NCI-H1048 (cell line): ENCODE measurements at regions not wholly inside any gene's neighbourhood (a gene's known extent, or its start where the extent isn't known, plus 50 kb on each side); places are given as distances from the start of the nearest gene placed in this dataset.

Experiments
- DNase-seq: peaks from one replicate; lab custom pipeline; 2025; lab: John Stamatoyannopoulos, UW

GRCh38 chr6:156126535-156126934 is 650.6 kb upstream of the ARID1B start:
- DNase-seq = no peak

- no peak for DNase-seq
Observed at GRCh38 chr6:156125844-156126243, 651.3 kb upstream of the ARID1B start.

GRCh38 chr6:156123731-156124130 is 653.4 kb upstream of the ARID1B start:
- DNase-seq = no peak

- DNase-seq = no peak
Observed at GRCh38 chr6:156121973-156122372, 655.2 kb upstream of the ARID1B start.

GRCh38 chr6:156114541-156114940 is 658.9 kb upstream of the NOX3 start:
- no peak for DNase-seq

- no peak for DNase-seq
Observed at GRCh38 chr6:156113631-156114030, 658.0 kb upstream of the NOX3 start.

- no peak for DNase-seq
Observed at GRCh38 chr6:156111913-156112312, 656.3 kb upstream of the NOX3 start.

GRCh38 chr6:156110249-156110648 is 654.6 kb upstream of the NOX3 start:
- no peak for DNase-seq

- no peak for DNase-seq
Observed at GRCh38 chr6:156109713-156110112, 654.1 kb upstream of the NOX3 start.

GRCh38 chr6:156107624-156108101 is 652.0 kb upstream of the NOX3 start:
- DNase-seq = no peak

GRCh38 chr6:156102129-156102528 is 646.5 kb upstream of the NOX3 start:
- DNase-seq = no peak

- DNase-seq = no peak
Observed at GRCh38 chr6:156098839-156099238, 643.2 kb upstream of the NOX3 start.

GRCh38 chr6:156087487-156087886 is 631.8 kb upstream of the NOX3 start:
- DNase-seq = no peak

- DNase-seq = no peak
Observed at GRCh38 chr6:156082012-156082411, 626.4 kb upstream of the NOX3 start.

- no peak for DNase-seq
Observed at GRCh38 chr6:156080371-156080770, 624.7 kb upstream of the NOX3 start.

- no peak for DNase-seq
Observed at GRCh38 chr6:156068881-156069280, 613.2 kb upstream of the NOX3 start.

GRCh38 chr6:156065849-156066248 is 610.2 kb upstream of the NOX3 start:
- no peak for DNase-seq

GRCh38 chr6:156062091-156062563 is 606.5 kb upstream of the NOX3 start:
- DNase-seq = no peak

GRCh38 chr6:156061465-156061864 is 605.8 kb upstream of the NOX3 start:
- no peak for DNase-seq

- no peak for DNase-seq
Observed at GRCh38 chr6:156060013-156060412, 604.4 kb upstream of the NOX3 start.

- DNase-seq = no peak
Observed at GRCh38 chr6:156058356-156058755, 602.7 kb upstream of the NOX3 start.

- no peak for DNase-seq
Observed at GRCh38 chr6:156057869-156058268, 602.2 kb upstream of the NOX3 start.

GRCh38 chr6:156056085-156056484 is 600.4 kb upstream of the NOX3 start:
- no peak for DNase-seq

- DNase-seq = no peak
Observed at GRCh38 chr6:156053626-156054025, 598.0 kb upstream of the NOX3 start.
